HepG2 (cell line): ENCODE measurements at regions not wholly inside any gene's neighbourhood (a gene's known extent, or its start where the extent isn't known, plus 50 kb on each side); places are given as distances from the start of the nearest gene placed in this dataset.

Source experiments
- ATAC-seq: fragments of 200-7000 bp; cut with Tn5 transposase; 3 replicates; pipeline ENCODE4 v1.9.1; 2020; ENCODE audit warnings: mild to moderate bottlenecking, moderate library complexity
- BruUV-seq: library from RNA; stranded (reverse); fragments of 400-500 nt; replicated peaks from 2 replicates; lab custom pipeline; 2021; lab: Mats Ljungman, UMichigan
- CTCF ChIA-PET: fragments of 300-600 bp; formaldehyde crosslinking; extraction: SDS; loops from one replicate; lab custom pipeline; 2021; ENCODE audit warnings: low total read pairs, inconsistent platforms, low intra/inter-chr PET ratio; lab: Yijun Ruan, JAX
- POLR2A ChIA-PET: fragments of 350-600 bp; sonication (Branson Sonifier 250); formaldehyde crosslinking; loops from one replicate; lab custom pipeline; 2020; ENCODE audit warnings: antibody characterized with exemption, inconsistent platforms; lab: Yijun Ruan, JAX
- DNase-seq: peaks from one replicate; pipeline ENCODE4 v3.0.0-alpha.2; 2015; ENCODE audit warnings: low spot score
- FAIRE-seq: peaks from 3 replicates; lab custom pipeline; 2011; peaks lifted over from hg19 to GRCh38; lab: Jason Lieb, UNC
- H2AFZ ChIP-seq: one replicate; pipeline ENCODE4 v1.6.1; 2011; ENCODE audit warnings: low read length, inconsistent platforms
- H3K27ac ChIP-seq: fragments of 300-600 bp; 3 replicates; pipeline ENCODE4 v1.8.0; 2011; ENCODE audit warnings: mixed run types, mild to moderate bottlenecking, mixed read lengths, low read length, inconsistent platforms; ENCODE audit not compliant: insufficient read depth; ENCODE audit errors: extremely low read length
- H3K27me3 ChIP-seq, 2 experiments: fragments of 200-600 bp in 1 of 2; 2 replicates in 1 of 2; 3 replicates in 1 of 2; pipeline versions ENCODE4 v1.6.0 to v1.8.0; 2011; ENCODE audit warnings: low read length in 2 of 2, mild to moderate bottlenecking in 2 of 2, moderate library complexity in 2 of 2, inconsistent platforms in 1 of 2; ENCODE audit not compliant: insufficient read depth in 2 of 2, control insufficient read depth in 1 of 2
- H3K36me3 ChIP-seq, 2 experiments: fragments of 200-600 bp in 1 of 2; replicated peaks in 1 of 2; 2 replicates in 1 of 2; 3 replicates in 1 of 2; pipeline versions ENCODE4 v1.5.1 to v1.8.0; 2011; ENCODE audit warnings: low read length in 2 of 2, inconsistent platforms in 1 of 2; ENCODE audit not compliant: insufficient read depth in 2 of 2, control insufficient read depth in 1 of 2
- H3K4me1 ChIP-seq: 2 replicates; pipeline ENCODE4 v1.5.1; 2012; ENCODE audit warnings: low read length, inconsistent platforms; ENCODE audit not compliant: insufficient read depth
- H3K4me2 ChIP-seq: 2 replicates; pipeline ENCODE4 v1.6.0; 2011; ENCODE audit warnings: low read depth, low read length, inconsistent platforms
- H3K4me3 ChIP-seq, 3 experiments: fragments of 200-600 bp in 1 of 3; sonication (generic), shearing (Covaris generic) in 1 of 3; replicated peaks in 1 of 3; 2 replicates each; pipeline ENCODE4 v1.5.1; 2011 to 2016; ENCODE audit warnings: low read length in 3 of 3, inconsistent platforms in 2 of 3, low read depth in 2 of 3, mild to moderate bottlenecking in 2 of 3, control low read depth in 1 of 3, mixed read lengths in 1 of 3; ENCODE audit not compliant: insufficient read depth in 1 of 3
- H3K79me2 ChIP-seq: one replicate; pipeline ENCODE4 v1.6.1; 2011; ENCODE audit warnings: low read length, inconsistent platforms; ENCODE audit not compliant: insufficient read depth
- H3K9ac ChIP-seq: 2 replicates; pipeline ENCODE4 v1.6.0; 2011; ENCODE audit warnings: mild to moderate bottlenecking, low read depth, low read length, inconsistent platforms; ENCODE audit not compliant: insufficient read depth
- H3K9me3 ChIP-seq: 2 replicates; pipeline ENCODE4 v1.5.1; 2012; ENCODE audit warnings: mild to moderate bottlenecking, low read length
- H4K20me1 ChIP-seq: 2 replicates; pipeline ENCODE4 v1.6.0; 2011; ENCODE audit warnings: inconsistent platforms, mild to moderate bottlenecking, low read length, moderate library complexity; ENCODE audit not compliant: insufficient read depth
- HNRNPH1 ChIP-seq: fragments of 200-400 bp; formaldehyde crosslinking; optimal IDR thresholded peaks from 2 replicates; pipeline ENCODE3; 2017; ENCODE audit warnings: mild to moderate bottlenecking, low read depth, low read length
- JDP2 ChIP-seq: sonication (generic); formaldehyde crosslinking; IDR thresholded peaks from 2 replicates; pipeline ENCODE4 v1.8.1; 2022; ENCODE audit warnings: missing genetic modification reagents, borderline replicate concordance
- MXD1 ChIP-seq: sonication (generic); formaldehyde crosslinking; IDR thresholded peaks from 2 replicates; pipeline ENCODE4 v1.4.0; 2020; ENCODE audit warnings: mild to moderate bottlenecking, missing genetic modification reagents
- NBN ChIP-seq: fragments of 450-650 bp; conservative IDR thresholded peaks from 2 replicates; pipeline ENCODE4 v1.6.1; 2017
- POLR2AphosphoS2 ChIP-seq: IDR thresholded peaks from 2 replicates; pipeline ENCODE4 v1.6.1; 2011; ENCODE audit warnings: low read depth, low read length, improper control_type of control experiment
- RCOR2 ChIP-seq: IDR thresholded peaks from 2 replicates; pipeline ENCODE4 v1.6.1; 2016; ENCODE audit warnings: missing biosample characterization, missing genetic modification reagents
- SMAD1 ChIP-seq: sonication (generic); formaldehyde crosslinking; IDR thresholded peaks from 2 replicates; pipeline ENCODE4 v1.4.0; 2020; ENCODE audit warnings: missing genetic modification reagents, low read depth, mild to moderate bottlenecking, borderline replicate concordance
- SMARCC2 ChIP-seq: fragments of 450-650 bp; IDR thresholded peaks from 2 replicates; pipeline ENCODE4 v1.6.1; 2017; ENCODE audit warnings: antibody characterized with exemption, mild to moderate bottlenecking
- TBL1XR1 ChIP-seq: fragments of 150-350 bp; IDR thresholded peaks from 2 replicates; pipeline ENCODE4 v1.6.1; 2014; ENCODE audit warnings: borderline replicate concordance, low read length; ENCODE audit not compliant: partially characterized antibody
- TEAD2 ChIP-seq: sonication (generic); formaldehyde crosslinking; IDR thresholded peaks from 2 replicates; pipeline ENCODE4 v1.9.0; 2021; ENCODE audit warnings: missing genetic modification reagents
- TEAD3 ChIP-seq: optimal IDR thresholded peaks from 2 replicates; pipeline ENCODE3; 2016; ENCODE audit warnings: borderline replicate concordance
- TRAFD1 ChIP-seq: sonication (generic); formaldehyde crosslinking; IDR thresholded peaks from 2 replicates; pipeline ENCODE4 v1.5.1; 2020; ENCODE audit warnings: missing genetic modification reagents, mild to moderate bottlenecking, borderline replicate concordance
- ZBTB43 ChIP-seq: sonication (generic); formaldehyde crosslinking; conservative IDR thresholded peaks from 2 replicates; pipeline ENCODE4 v1.4.0; 2020; ENCODE audit warnings: missing genetic modification reagents
- ZNF101 ChIP-seq: sonication (generic); formaldehyde crosslinking; IDR thresholded peaks from 2 replicates; pipeline ENCODE4 v1.4.0; 2020; ENCODE audit warnings: mild to moderate bottlenecking, low read depth, missing genetic modification reagents, borderline replicate concordance
- ZNF253 ChIP-seq: sonication (generic); formaldehyde crosslinking; IDR thresholded peaks from 2 replicates; pipeline ENCODE4 v1.8.0; 2022; ENCODE audit warnings: mild to moderate bottlenecking, missing genetic modification reagents, borderline replicate concordance
- ZNF256 ChIP-seq: sonication (generic); formaldehyde crosslinking; conservative IDR thresholded peaks from 2 replicates; pipeline ENCODE4 v1.4.0; 2020; ENCODE audit warnings: missing genetic modification reagents
- ZNF362 ChIP-seq: sonication (generic); formaldehyde crosslinking; IDR thresholded peaks from 2 replicates; pipeline ENCODE4 v1.4.0; 2020; ENCODE audit warnings: missing genetic modification reagents, mild to moderate bottlenecking, borderline replicate concordance
- ZNF441 ChIP-seq: sonication (generic); formaldehyde crosslinking; IDR thresholded peaks from 2 replicates; pipeline ENCODE4 v1.7.0; 2021; ENCODE audit warnings: missing genetic modification reagents, borderline replicate concordance
- ZNF556 ChIP-seq: sonication (generic); formaldehyde crosslinking; IDR thresholded peaks from 2 replicates; pipeline ENCODE4 v1.4.0; 2020; ENCODE audit warnings: mild to moderate bottlenecking, missing genetic modification reagents, borderline replicate concordance
- ZNF766 ChIP-seq: sonication (generic); formaldehyde crosslinking; IDR thresholded peaks from 2 replicates; pipeline ENCODE4 v1.5.0; 2020; ENCODE audit warnings: missing genetic modification reagents, borderline replicate concordance
- WGBS: methylation state at CpG from one replicate; pipeline ENCODE4 v1.1.6; 2017; ENCODE audit warnings: low lambda C conversion rate; 5-methylcytosine and 5-hydroxymethylcytosine counted together
- in situ Hi-C: cut with HindIII; loops from 2 replicates; pipeline ENCODE4 v1.10.0; 2017; ENCODE audit warnings: low pct_unique_long_range_greater_than_20kb; ENCODE audit not compliant: extremely low pct_ligation_motif_present
- intact Hi-C: fragments of 100-400 bp; cut with micrococcal nuclease; formaldehyde crosslinking; loops from one replicate; pipeline ENCODE4 v1.10.0; 2022; ENCODE audit not compliant: unreplicated experiment

GRCh38 chr3:55329849-55330248 lies 157.3 kb downstream of the WNT5A start (continued):
- TF ChIP-seq TRAFD1 (no peak), ZNF362 (CRISPR knock-in tag) (no peak), TEAD3 (CRISPR knock-in tag) (no peak), RCOR2 (CRISPR knock-in tag) (no peak), HNRNPH1 (no peak), MXD1 (CRISPR knock-in tag) (no peak), ZNF556 (CRISPR knock-in tag) (no peak)

- BruUV-seq = no TSS peak
- Histone ChIP-seq H3K9ac (no peak overlapping the region), H3K36me3 (no peaks in the 10 kb centered on the region), H3K79me2 (no peaks in the 10 kb centered on the region), H3K27me3 (no peaks in the 10 kb centered on the region), H2AFZ (no peak overlapping the region), H3K4me3 (no peak overlapping the region), H4K20me1 (no peaks in the 10 kb centered on the region), H3K4me1 (no peaks in the 10 kb centered on the region), H3K4me2 (no peak overlapping the region), H3K27ac (no peak overlapping the region), H3K9me3 (no peaks in the 10 kb centered on the region)
- in situ Hi-C loops = no loop called here
- ChIA-PET CTCF (no interaction called here), POLR2A (no interaction called here)
- FAIRE-seq (no peak), DNase-seq (no peak), ATAC-seq (no peak)
- intact Hi-C loops = no loop called here
- WGBS = 9% methylated on average over 2 of the region's 2 CpGs
- no peak for TF ChIP-seq ZNF256 (CRISPR knock-in tag)
- TF ChIP-seq ZNF441 = no peak
- no peak for TF ChIP-seq POLR2AphosphoS2
- no peak for TF ChIP-seq RCOR2 (CRISPR knock-in tag)
- no peak for TF ChIP-seq JDP2 (CRISPR knock-in tag)
- no peak for TF ChIP-seq TBL1XR1
- TF ChIP-seq SMAD1 (CRISPR knock-in tag) = no peak
- TF ChIP-seq ZNF101 (CRISPR knock-in tag) = no peak
- no peak for TF ChIP-seq ZNF766 (CRISPR knock-in tag)
- no peak for TF ChIP-seq NBN
- TF ChIP-seq ZBTB43 (CRISPR knock-in tag) = no peak
- no peak for TF ChIP-seq TEAD2 (CRISPR knock-in tag)
- TF ChIP-seq SMARCC2 = no peak
- TF ChIP-seq ZNF253 (CRISPR knock-in tag) = no peak
These were observed 159.8 kb downstream of the WNT5A start for GRCh38 chr3:55327131-55327920.
